Globus pallidus (tissue), 1 donor: ENCODE measurements at regions not wholly inside any gene's neighbourhood (a gene's known extent, or its start where the extent isn't known, plus 50 kb on each side); places are given as distances from the start of the nearest gene placed in this dataset.

Experiments
- DNase-seq: peaks from one replicate; pipeline ENCODE4 v3.0.0-alpha.2; 2015; ENCODE audit warnings: low spot score

DNA sequence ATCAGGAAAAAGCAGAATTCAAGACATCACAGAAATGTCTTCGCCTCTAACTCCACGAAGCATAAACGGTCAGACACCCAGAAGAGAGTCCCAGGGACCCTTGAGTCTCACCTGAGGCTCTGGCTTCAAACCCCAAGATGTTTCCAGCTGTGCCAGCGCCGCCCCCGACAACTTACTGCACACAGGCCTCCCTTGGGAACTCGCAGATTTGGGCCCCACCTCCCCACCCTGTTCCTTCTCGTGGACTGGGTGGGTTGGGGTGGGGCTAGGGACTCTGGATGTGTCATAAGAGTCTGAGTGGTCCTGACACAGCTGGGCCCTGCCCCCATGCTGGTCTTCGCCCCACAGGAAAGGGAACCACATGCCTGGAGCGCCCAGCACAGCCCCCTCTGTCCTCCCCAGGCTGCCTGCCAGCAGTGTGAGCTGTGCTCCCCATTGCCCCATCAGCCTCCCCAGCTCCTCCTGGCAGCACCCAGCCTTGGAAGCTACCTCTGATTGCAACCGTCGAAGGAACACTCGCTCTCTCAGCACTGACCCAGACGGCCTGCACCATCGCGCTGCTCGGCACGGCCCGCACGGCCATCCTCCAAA, 147.5 kb downstream of the CRYBB2 start:
- DNase-seq = no peak

GRCh38 chr22:25367756-25368155, 148.3 kb downstream of the CRYBB2 start:
- no peak for DNase-seq

GRCh38 chr22:25368271-25368670, 148.8 kb downstream of the CRYBB2 start:
- no peak for DNase-seq

DNA sequence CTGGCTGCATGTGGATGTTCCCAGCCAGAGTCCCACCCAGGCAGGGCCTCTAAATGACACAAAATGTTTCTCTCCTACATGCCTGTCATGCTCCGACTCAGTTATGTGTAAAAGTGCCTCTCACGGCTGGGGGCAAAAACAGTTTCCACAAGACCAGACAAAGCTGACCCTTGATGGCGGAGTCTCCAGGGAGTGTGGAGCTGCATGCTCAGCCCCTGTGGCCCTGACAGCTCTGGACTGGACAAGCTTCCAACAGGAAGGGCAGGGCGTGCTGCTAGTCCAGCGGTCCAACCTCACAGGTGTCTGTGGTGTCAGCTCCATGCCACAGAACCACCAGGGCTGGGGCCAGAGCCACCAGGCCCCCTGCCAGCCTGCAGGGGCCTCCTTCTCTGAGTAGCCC, 149.6 kb downstream of the CRYBB2 start:
- DNase-seq = no peak

DNA sequence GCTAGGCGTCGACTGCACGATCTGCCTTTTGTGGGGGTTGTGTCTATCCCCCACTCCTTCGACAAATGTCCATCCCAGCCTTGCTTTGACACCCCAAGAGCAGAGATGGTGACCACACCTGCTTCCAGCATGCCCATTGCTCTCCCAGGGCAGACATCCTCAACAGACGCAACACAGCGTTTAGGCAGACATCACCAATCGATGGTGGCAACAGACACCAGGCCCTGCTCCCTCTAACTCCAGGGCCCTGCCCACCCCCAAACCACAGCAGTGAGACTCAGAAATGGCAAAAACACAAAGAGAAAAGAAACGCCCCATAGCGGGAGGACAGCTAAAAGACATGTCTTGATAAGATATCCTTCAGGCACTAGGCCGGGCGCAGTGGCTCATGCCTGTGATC, 150.9 kb downstream of the CRYBB2 start:
- DNase-seq = no peak

DNA sequence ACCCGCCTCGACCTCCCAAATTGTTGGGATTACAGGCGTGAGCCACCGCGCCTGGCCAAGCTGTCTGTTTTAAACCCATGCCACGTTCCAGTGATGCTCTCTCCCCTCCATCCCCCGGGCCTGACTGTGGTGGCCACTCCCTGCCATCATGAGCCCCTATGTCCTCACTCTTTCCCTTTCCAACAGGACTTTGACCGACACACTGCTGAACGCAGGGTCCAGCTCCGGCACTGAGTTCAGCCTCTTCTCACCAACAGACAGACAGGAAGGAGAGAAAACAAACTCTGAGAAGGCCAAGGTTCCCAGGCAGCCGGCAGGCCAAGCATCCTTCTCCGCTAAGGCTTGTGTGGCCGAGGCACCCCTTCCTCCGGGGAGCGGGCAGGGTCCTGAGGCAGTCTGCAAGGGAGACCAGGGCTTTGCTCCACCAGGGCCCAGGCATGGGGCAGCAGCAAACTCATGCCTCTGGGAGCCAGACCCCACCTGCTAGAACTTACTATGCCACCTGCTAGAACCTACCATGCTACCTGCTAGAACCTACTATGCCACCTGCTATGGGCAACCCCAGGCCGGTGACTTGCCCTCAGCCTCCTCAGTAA, 152.7 kb downstream of the CRYBB2 start:
- DNase-seq = no peak

GRCh38 chr22:25373961-25374360, 154.5 kb downstream of the CRYBB2 start:
- no peak for DNase-seq

GRCh38 chr22:25374869-25375268, 155.4 kb downstream of the CRYBB2 start:
- DNase-seq = no peak

GRCh38 chr22:25375683-25376082, 156.2 kb downstream of the CRYBB2 start:
- DNase-seq = no peak

- DNase-seq = no peak
These were observed 158.3 kb downstream of the CRYBB2 start for GRCh38 chr22:25377699-25378098.

DNA sequence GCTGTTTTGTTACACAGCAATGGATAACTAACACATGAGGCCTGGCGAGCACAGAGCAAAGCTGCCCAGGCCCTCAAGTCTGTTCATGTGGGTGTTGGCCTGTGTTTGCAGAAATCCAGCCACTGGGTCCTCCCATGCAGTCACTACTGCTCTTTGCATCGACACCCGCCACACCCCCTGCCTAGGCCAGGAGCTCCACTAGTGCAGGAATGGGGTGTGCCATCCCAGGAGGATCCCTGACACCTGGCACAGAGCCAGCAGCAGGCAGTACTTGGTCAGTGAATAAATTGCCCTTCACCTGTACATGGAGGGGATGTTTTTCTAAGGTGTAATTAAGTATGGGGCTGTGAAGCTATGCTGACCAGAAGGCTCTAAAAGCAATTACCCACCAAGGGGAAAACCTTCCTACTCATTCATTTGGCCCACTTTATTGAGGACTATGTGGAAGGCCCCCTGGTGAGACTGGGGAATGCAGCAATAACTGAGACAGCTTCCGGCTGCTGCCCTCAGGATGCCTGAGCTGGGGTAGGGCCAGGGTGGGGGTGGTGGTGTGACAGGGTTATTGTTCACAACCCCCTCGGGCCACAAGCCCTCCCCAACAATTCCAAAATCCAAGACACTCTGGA, 160.8 kb downstream of the CRYBB2 start:
- no peak for DNase-seq

GRCh38 chr22:25382762-25383161, 163.3 kb downstream of the CRYBB2 start:
- no peak for DNase-seq

- DNase-seq = no peak
These were observed 163.9 kb downstream of the CRYBB2 start for GRCh38 chr22:25383278-25383820.

GRCh38 chr22:25383892-25384291, 164.5 kb downstream of the CRYBB2 start:
- DNase-seq = no peak

GRCh38 chr22:25386538-25386884, 167.1 kb downstream of the CRYBB2 start:
- DNase-seq = no peak

DNA sequence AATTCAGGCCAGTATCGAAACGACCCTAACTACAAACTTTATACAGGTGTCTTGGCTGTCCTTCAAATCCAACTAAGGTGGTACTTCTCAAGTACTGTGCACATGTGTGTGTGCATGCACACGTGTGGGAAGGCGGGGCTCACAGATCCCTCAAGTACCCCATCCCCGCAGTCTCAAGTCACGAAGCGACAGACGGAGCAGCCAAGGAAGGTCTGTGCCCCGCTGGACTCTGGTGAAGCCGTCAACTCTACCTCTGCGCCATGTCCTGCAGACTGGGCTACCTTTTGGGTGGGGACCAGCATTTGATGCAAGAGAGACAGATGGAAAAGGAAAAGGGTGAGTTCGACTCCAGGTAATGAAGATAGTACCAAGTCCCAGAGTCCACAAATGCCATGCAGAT, 169.0 kb downstream of the CRYBB2 start:
- DNase-seq = no peak

GRCh38 chr22:25388866-25389540, 169.6 kb downstream of the CRYBB2 start:
- DNase-seq = peak; percentile 53

DNA sequence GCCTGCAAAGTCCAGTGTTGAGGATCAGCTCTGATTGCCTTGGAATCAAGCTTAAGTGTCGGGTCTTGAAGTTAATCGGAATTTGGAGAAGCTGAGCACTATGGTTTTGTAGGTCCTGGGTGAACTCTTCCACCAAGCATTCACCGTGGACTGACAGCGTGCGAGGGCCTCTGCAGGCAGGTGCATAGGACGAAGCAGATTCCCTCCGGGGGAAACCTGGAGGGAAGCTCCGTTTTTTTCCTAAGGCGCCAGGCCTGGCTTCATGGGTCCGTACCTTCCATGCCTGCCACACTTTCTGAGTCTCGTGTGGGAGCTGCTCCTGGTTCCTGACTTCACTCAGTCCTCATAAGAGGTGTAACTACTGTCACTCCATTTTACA, 170.1 kb downstream of the CRYBB2 start:
- no peak for DNase-seq

- DNase-seq = peak; percentile 35
These were observed 171.1 kb downstream of the CRYBB2 start for GRCh38 chr22:25390297-25391240.

GRCh38 chr22:25392584-25392983, 171.9 kb upstream of the GRK3 start:
- no peak for DNase-seq

GRCh38 chr22:25393121-25393805, 171.2 kb upstream of the GRK3 start:
- DNase-seq = no peak
